Caco-2 (cell line): ENCODE measurements at regions not wholly inside any gene's neighbourhood (a gene's known extent, or its start where the extent isn't known, plus 50 kb on each side); places are given as distances from the start of the nearest gene placed in this dataset.
"Not testable (repeated sequence)": the region's sequence is repeated elsewhere in the genome, so short reads cannot be mapped to it uniquely, and the experiment has no call there.

Experiments
- BruUV-seq: library from RNA; stranded (reverse); fragments of 400-500 nt; replicated peaks from 2 replicates; lab custom pipeline; 2021; lab: Mats Ljungman, UMichigan
- CTCF ChIA-PET: fragments of 300-600 bp; sonication (Branson Sonifier 250); formaldehyde crosslinking; loops from one replicate; lab custom pipeline; 2022; ENCODE audit warnings: antibody characterized with exemption; lab: Charles Lee
- POLR2A ChIA-PET: fragments of 300-600 bp; sonication (Branson Sonifier 250); formaldehyde crosslinking; loops from one replicate; lab custom pipeline; 2022; ENCODE audit warnings: antibody characterized with exemption; lab: Charles Lee
- DNase-seq, 2 experiments: peaks; one replicate each; pipeline versions ENCODE4 v3.0.0 to v3.0.0-alpha.2; 2020 to 2022
- H3K27me3 ChIP-seq: replicated peaks from 2 replicates; pipeline ENCODE4 v1.6.0; 2011; ENCODE audit warnings: low read length; ENCODE audit not compliant: control insufficient read depth, insufficient read depth
- H3K36me3 ChIP-seq: 2 replicates; pipeline ENCODE4 v1.5.1; 2011; ENCODE audit warnings: low read length; ENCODE audit not compliant: control insufficient read depth, insufficient read depth
- H3K4me1 ChIP-seq: fragments of 250-450 bp; sonication (Bioruptor Pico); 2 replicates; pipeline ENCODE4 v1.5.1; 2020; ENCODE audit warnings: mild to moderate bottlenecking
- H3K4me3 ChIP-seq: 2 replicates; pipeline ENCODE4 v1.5.1; 2011; ENCODE audit warnings: low read depth, mild to moderate bottlenecking, control low read depth, low read length
- H3K9me3 ChIP-seq: fragments of 250-450 bp; sonication (Bioruptor Pico); 2 replicates; pipeline ENCODE4 v1.5.1; 2020; ENCODE audit warnings: mild to moderate bottlenecking, moderate library complexity
- H3K27ac Mint-ChIP-seq: one replicate; pipeline ENCODE4 v1.8.0; 2022; ENCODE audit warnings: mixed read lengths; ENCODE audit not compliant: unreplicated experiment
- H3K27me3 Mint-ChIP-seq: one replicate; pipeline ENCODE4 v1.8.0; 2022; ENCODE audit warnings: mixed read lengths; ENCODE audit not compliant: insufficient read depth, unreplicated experiment
- H3K36me3 Mint-ChIP-seq: one replicate; pipeline ENCODE4 v1.8.0; 2022; ENCODE audit warnings: mild to moderate bottlenecking, mixed read lengths; ENCODE audit not compliant: insufficient read depth, unreplicated experiment
- H3K4me1 Mint-ChIP-seq: one replicate; pipeline ENCODE4 v1.8.0; 2022; ENCODE audit warnings: low read depth, mixed read lengths; ENCODE audit not compliant: unreplicated experiment
- H3K4me3 Mint-ChIP-seq: one replicate; pipeline ENCODE4 v1.8.0; 2022; ENCODE audit warnings: mild to moderate bottlenecking, moderate library complexity, mixed read lengths; ENCODE audit not compliant: unreplicated experiment
- H3K9me3 Mint-ChIP-seq: one replicate; pipeline ENCODE4 v1.8.0; 2022; ENCODE audit warnings: mixed read lengths; ENCODE audit not compliant: unreplicated experiment
- CTCF ChIP-seq, 2 experiments: fragments of 200-600 bp in 1 of 2; IDR thresholded peaks; 1 replicate in 1 of 2; 2 replicates in 1 of 2; pipeline versions ENCODE4 v1.5.1 to v1.8.0; 2011 to 2022; ENCODE audit warnings: antibody characterized with exemption in 1 of 2, control low read depth in 1 of 2, inconsistent platforms in 1 of 2, low read depth in 1 of 2, low read length in 1 of 2, mild to moderate bottlenecking in 1 of 2, moderate library complexity in 1 of 2; ENCODE audit not compliant: insufficient read depth in 1 of 2, severe bottlenecking in 1 of 2, unreplicated experiment in 1 of 2
- intact Hi-C: fragments of 100-400 bp; cut with micrococcal nuclease; formaldehyde crosslinking; loops from one replicate; pipeline ENCODE4 v1.10.0; 2022; ENCODE audit not compliant: unreplicated experiment

- ChIA-PET POLR2A (no interaction called here), CTCF (no interaction called here)
- TF ChIP-seq CTCF (IDR thresholded peaks at IDR 0.05; ENCODE audit: insufficient read depth in 1 of 2, low read depth in 1 of 2, low read length in 1 of 2, severe bottlenecking in 1 of 2, unreplicated experiment in 1 of 2) = no peak
- Mint-ChIP-seq H3K27me3 (no peaks in the 10 kb centered on the region), H3K9me3 (peaks cover 19% of the 10 kb centered on the region), H3K4me1 (no peaks in the 10 kb centered on the region), H3K4me3 (no peak overlapping the region), H3K36me3 (no peaks in the 10 kb centered on the region), H3K27ac (no peak overlapping the region)
- BruUV-seq = no TSS peak
- Histone ChIP-seq H3K9me3 (no peaks in the 10 kb centered on the region), H3K27me3 (no peaks in the 10 kb centered on the region), H3K4me1 (no peaks in the 10 kb centered on the region), H3K36me3 (no peaks in the 10 kb centered on the region), H3K4me3 (no peak overlapping the region)
- DNase-seq = no peak
- intact Hi-C loops = no loop called here
Measured at GRCh38 chr5:174472956-174473355, 251.4 kb upstream of the MSX2 start.

- H3K9me3 Mint-ChIP-seq, H3K27me3 ChIP-seq, H3K36me3 Mint-ChIP-seq, CTCF ChIA-PET, H3K4me1 ChIP-seq, DNase-seq, intact Hi-C loops, H3K36me3 ChIP-seq, H3K27ac Mint-ChIP-seq, H3K27me3 Mint-ChIP-seq, POLR2A ChIA-PET, H3K4me3 Mint-ChIP-seq, H3K4me1 Mint-ChIP-seq, H3K4me3 ChIP-seq, BruUV-seq: not testable (repeated sequence)
- peaks cover 13% of the 10 kb centered on the region; the same call in 1 of the 2 replicates for H3K9me3 ChIP-seq
Measured at GRCh38 chr5:174476001-174476400, 248.4 kb upstream of the MSX2 start.

- H3K27me3 Mint-ChIP-seq = no peaks in the 10 kb centered on the region
- ChIA-PET CTCF (no interaction called here), POLR2A (no interaction called here)
- Histone ChIP-seq H3K4me3 (no peak overlapping the region), H3K4me1 (no peaks in the 10 kb centered on the region), H3K36me3 (no peaks in the 10 kb centered on the region), H3K27me3 (no peaks in the 10 kb centered on the region), H3K9me3 (peaks cover 16% of the 10 kb centered on the region; the same call in 1 of the 2 replicates)
- DNase-seq = no peak
- H3K36me3 Mint-ChIP-seq = no peaks in the 10 kb centered on the region
- intact Hi-C loops = no loop called here
- peaks cover 12% of the 10 kb centered on the region for H3K9me3 Mint-ChIP-seq
- no peak for TF ChIP-seq CTCF (IDR thresholded peaks at IDR 0.05; ENCODE audit: insufficient read depth in 1 of 2, low read depth in 1 of 2, low read length in 1 of 2, severe bottlenecking in 1 of 2, unreplicated experiment in 1 of 2)
- BruUV-seq = no TSS peak
- no peak overlapping the region for H3K27ac Mint-ChIP-seq
- H3K4me3 Mint-ChIP-seq = no peak overlapping the region
- H3K4me1 Mint-ChIP-seq = no peaks in the 10 kb centered on the region
Measured at GRCh38 chr5:174479325-174479724, 245.1 kb upstream of the MSX2 start.

- POLR2A ChIA-PET = no interaction called here
- no peaks in the 10 kb centered on the region for H3K4me1 Mint-ChIP-seq
- intact Hi-C loops = no loop called here
- no TSS peak for BruUV-seq
- peaks cover 19% of the 10 kb centered on the region for H3K9me3 Mint-ChIP-seq
- H3K36me3 Mint-ChIP-seq = no peaks in the 10 kb centered on the region
- Histone ChIP-seq H3K4me1 (no peaks in the 10 kb centered on the region), H3K36me3 (no peaks in the 10 kb centered on the region), H3K27me3 (no peaks in the 10 kb centered on the region), H3K4me3 (no peak overlapping the region), H3K9me3 (peaks cover 20% of the 10 kb centered on the region; the same call in 1 of the 2 replicates)
- H3K4me3 Mint-ChIP-seq = no peak overlapping the region
- no peaks in the 10 kb centered on the region for H3K27me3 Mint-ChIP-seq
- CTCF ChIA-PET = no interaction called here
- no peak overlapping the region for H3K27ac Mint-ChIP-seq
- TF ChIP-seq CTCF (IDR thresholded peaks at IDR 0.05; ENCODE audit: insufficient read depth in 1 of 2, low read depth in 1 of 2, low read length in 1 of 2, severe bottlenecking in 1 of 2, unreplicated experiment in 1 of 2) = no peak
- DNase-seq = no peak
Measured at GRCh38 chr5:174481737-174482136, 242.6 kb upstream of the MSX2 start.
